GM23338 (cell line): ENCODE measurements at regions not wholly inside any gene's neighbourhood (a gene's known extent, or its start where the extent isn't known, plus 50 kb on each side); places are given as distances from the start of the nearest gene placed in this dataset.

Experiments
- ATAC-seq: fragments of 200-7000 bp; cut with Tn5 transposase; 3 replicates; pipeline ENCODE4 v1.9.1; 2020
- DNase-seq: peaks from one replicate; pipeline ENCODE4 v3.0.0-alpha.2; 2015; ENCODE audit warnings: low spot score
- H2AFZ ChIP-seq: fragments of 200-600 bp; sonication (generic); 2 replicates; pipeline ENCODE4 v1.8.0; 2016; ENCODE audit warnings: antibody characterized with exemption, mild to moderate bottlenecking, moderate library complexity
- H3F3A ChIP-seq: fragments of 200-600 bp; sonication (generic); replicated peaks from 2 replicates; pipeline ENCODE4 v1.8.0; 2017; ENCODE audit warnings: antibody characterized with exemption, mixed run types, low read depth
- H3K27ac ChIP-seq: fragments of 200-600 bp; sonication (generic); 2 replicates; pipeline ENCODE4 v1.6.1; 2016; ENCODE audit warnings: low read depth
- H3K27me3 ChIP-seq: fragments of 200-600 bp; sonication (generic); 2 replicates; pipeline ENCODE4 v1.8.0; 2016; ENCODE audit warnings: mild to moderate bottlenecking, mixed run types, moderate library complexity; ENCODE audit not compliant: insufficient read depth
- H3K36me3 ChIP-seq: fragments of 200-600 bp; sonication (generic); 2 replicates; pipeline ENCODE4 v1.8.0; 2016; ENCODE audit warnings: mild to moderate bottlenecking; ENCODE audit not compliant: insufficient read depth
- H3K4me1 ChIP-seq: fragments of 200-600 bp; sonication (generic); 2 replicates; pipeline ENCODE4 v1.8.0; 2016; ENCODE audit warnings: mild to moderate bottlenecking, moderate library complexity; ENCODE audit not compliant: insufficient read depth
- H3K4me2 ChIP-seq: fragments of 200-600 bp; sonication (generic); 2 replicates; pipeline ENCODE4 v1.7.1; 2017; ENCODE audit warnings: mixed run types
- H3K4me3 ChIP-seq: fragments of 200-600 bp; sonication (generic); 2 replicates; pipeline ENCODE4 v1.6.1; 2016; ENCODE audit warnings: mixed run types
- H3K79me2 ChIP-seq: fragments of 200-600 bp; sonication (generic); replicated peaks from 2 replicates; pipeline ENCODE4 v1.8.0; 2017; ENCODE audit warnings: mild to moderate bottlenecking; ENCODE audit not compliant: insufficient read depth
- H3K9me2 ChIP-seq: fragments of 200-600 bp; sonication (generic); 2 replicates; pipeline ENCODE4 v1.8.0; 2017; ENCODE audit not compliant: insufficient read depth
- H4K20me1 ChIP-seq: fragments of 200-600 bp; sonication (generic); replicated peaks from 2 replicates; pipeline ENCODE4 v1.8.0; 2017; ENCODE audit warnings: mild to moderate bottlenecking; ENCODE audit not compliant: insufficient read depth
- H3K27ac Mint-ChIP-seq: 2 replicates; pipeline ENCODE4 v1.8.0; 2020; ENCODE audit warnings: inconsistent platforms, mild to moderate bottlenecking, moderate library complexity, mixed read lengths
- H3K27me3 Mint-ChIP-seq: 3 replicates; pipeline ENCODE4 v1.8.0; 2022; ENCODE audit warnings: low read depth, mild to moderate bottlenecking, moderate library complexity, mixed read lengths, inconsistent platforms; ENCODE audit not compliant: insufficient read depth, poor library complexity
- H3K36me3 Mint-ChIP-seq: 3 replicates; pipeline ENCODE4 v1.8.0; 2021; ENCODE audit warnings: low read depth, mild to moderate bottlenecking, inconsistent platforms, moderate library complexity, mixed read lengths
- H3K4me1 Mint-ChIP-seq: 3 replicates; pipeline ENCODE4 v1.8.0; 2020; ENCODE audit warnings: mild to moderate bottlenecking, inconsistent platforms, mixed read lengths
- H3K4me3 Mint-ChIP-seq: 3 replicates; pipeline ENCODE4 v1.8.0; 2021; ENCODE audit warnings: moderate library complexity, mild to moderate bottlenecking, inconsistent platforms, mixed read lengths
- H3K9me3 Mint-ChIP-seq: 3 replicates; pipeline ENCODE4 v1.8.0; 2020; ENCODE audit warnings: moderate library complexity, mild to moderate bottlenecking, inconsistent platforms, mixed read lengths
- JUNB ChIP-seq: IDR thresholded peaks from one replicate; pipeline ENCODE4 v1.6.1; 2016; ENCODE audit warnings: antibody characterized with exemption; ENCODE audit not compliant: unreplicated experiment
- POLR2AphosphoS5 ChIP-seq: IDR thresholded peaks from 2 replicates; pipeline ENCODE4 v1.6.1; 2016; ENCODE audit warnings: antibody characterized with exemption, low read depth
- STAT1 ChIP-seq: IDR thresholded peaks from one replicate; pipeline ENCODE4 v1.6.1; 2016; ENCODE audit warnings: antibody characterized with exemption; ENCODE audit not compliant: unreplicated experiment
- ZNF114 ChIP-seq: fragments of 250-450 bp; sonication (Bioruptor Pico); IDR thresholded peaks from 2 replicates; pipeline ENCODE4 v1.5.0; 2020; ENCODE audit warnings: mild to moderate bottlenecking, moderate library complexity
- ZNF331 ChIP-seq: fragments of 250-450 bp; sonication (Bioruptor Pico); IDR thresholded peaks from 2 replicates; pipeline ENCODE4 v1.5.0; 2020; ENCODE audit warnings: low read depth, mild to moderate bottlenecking, moderate library complexity
- TF ChIP-seq, protein P1 (sequence below): IDR thresholded peaks from one replicate; pipeline ENCODE4 v1.6.1; 2018; ENCODE audit warnings: antibody characterized with exemption; ENCODE audit not compliant: unreplicated experiment
- TF ChIP-seq, protein P2 (sequence below), 2 experiments: fragments of 200-600 bp in 1 of 2; sonication (generic) in 1 of 2; conservative IDR thresholded peaks; 2 replicates each; pipeline versions ENCODE4 v1.5.1 to v1.6.1; 2016 to 2017; ENCODE audit warnings: antibody characterized with exemption in 2 of 2, low read depth in 2 of 2, mild to moderate bottlenecking in 2 of 2, moderate library complexity in 1 of 2
- TF ChIP-seq, protein P3 (sequence below): fragments of 250-450 bp; sonication (Bioruptor Pico); IDR thresholded peaks from 2 replicates; pipeline ENCODE4 v1.5.0; 2020; ENCODE audit warnings: mild to moderate bottlenecking, moderate library complexity

- Mint-ChIP-seq H3K9me3 (no peaks in the 10 kb centered on the region), H3K4me1 (no peaks in the 10 kb centered on the region), H3K27ac (no peak overlapping the region), H3K36me3 (no peaks in the 10 kb centered on the region), H3K4me3 (no peak overlapping the region), H3K27me3 (no peaks in the 10 kb centered on the region)
- no peak overlapping the region for H2AFZ ChIP-seq
- H3K36me3 ChIP-seq: no peaks in the 10 kb centered on the region
- DNase-seq (peak; percentile 36), ATAC-seq (peak; percentile 77)
- no peak overlapping the region for H3K4me2 ChIP-seq
- H3K9me2 ChIP-seq: no peaks in the 10 kb centered on the region
- no peak overlapping the region for H3K4me3 ChIP-seq
- H3K4me1 ChIP-seq: no peaks in the 10 kb centered on the region
- no peaks in the 10 kb centered on the region for H3K27me3 ChIP-seq
- H3K27ac ChIP-seq: no peak overlapping the region
- no peaks in the 10 kb centered on the region for H3F3A ChIP-seq
- H3K79me2 ChIP-seq: no peaks in the 10 kb centered on the region
- H4K20me1 ChIP-seq: no peaks in the 10 kb centered on the region
- TF ChIP-seq, protein P1, sequence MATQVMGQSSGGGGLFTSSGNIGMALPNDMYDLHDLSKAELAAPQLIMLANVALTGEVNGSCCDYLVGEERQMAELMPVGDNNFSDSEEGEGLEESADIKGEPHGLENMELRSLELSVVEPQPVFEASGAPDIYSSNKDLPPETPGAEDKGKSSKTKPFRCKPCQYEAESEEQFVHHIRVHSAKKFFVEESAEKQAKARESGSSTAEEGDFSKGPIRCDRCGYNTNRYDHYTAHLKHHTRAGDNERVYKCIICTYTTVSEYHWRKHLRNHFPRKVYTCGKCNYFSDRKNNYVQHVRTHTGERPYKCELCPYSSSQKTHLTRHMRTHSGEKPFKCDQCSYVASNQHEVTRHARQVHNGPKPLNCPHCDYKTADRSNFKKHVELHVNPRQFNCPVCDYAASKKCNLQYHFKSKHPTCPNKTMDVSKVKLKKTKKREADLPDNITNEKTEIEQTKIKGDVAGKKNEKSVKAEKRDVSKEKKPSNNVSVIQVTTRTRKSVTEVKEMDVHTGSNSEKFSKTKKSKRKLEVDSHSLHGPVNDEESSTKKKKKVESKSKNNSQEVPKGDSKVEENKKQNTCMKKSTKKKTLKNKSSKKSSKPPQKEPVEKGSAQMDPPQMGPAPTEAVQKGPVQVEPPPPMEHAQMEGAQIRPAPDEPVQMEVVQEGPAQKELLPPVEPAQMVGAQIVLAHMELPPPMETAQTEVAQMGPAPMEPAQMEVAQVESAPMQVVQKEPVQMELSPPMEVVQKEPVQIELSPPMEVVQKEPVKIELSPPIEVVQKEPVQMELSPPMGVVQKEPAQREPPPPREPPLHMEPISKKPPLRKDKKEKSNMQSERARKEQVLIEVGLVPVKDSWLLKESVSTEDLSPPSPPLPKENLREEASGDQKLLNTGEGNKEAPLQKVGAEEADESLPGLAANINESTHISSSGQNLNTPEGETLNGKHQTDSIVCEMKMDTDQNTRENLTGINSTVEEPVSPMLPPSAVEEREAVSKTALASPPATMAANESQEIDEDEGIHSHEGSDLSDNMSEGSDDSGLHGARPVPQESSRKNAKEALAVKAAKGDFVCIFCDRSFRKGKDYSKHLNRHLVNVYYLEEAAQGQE: no peak
- TF ChIP-seq, protein P2, sequence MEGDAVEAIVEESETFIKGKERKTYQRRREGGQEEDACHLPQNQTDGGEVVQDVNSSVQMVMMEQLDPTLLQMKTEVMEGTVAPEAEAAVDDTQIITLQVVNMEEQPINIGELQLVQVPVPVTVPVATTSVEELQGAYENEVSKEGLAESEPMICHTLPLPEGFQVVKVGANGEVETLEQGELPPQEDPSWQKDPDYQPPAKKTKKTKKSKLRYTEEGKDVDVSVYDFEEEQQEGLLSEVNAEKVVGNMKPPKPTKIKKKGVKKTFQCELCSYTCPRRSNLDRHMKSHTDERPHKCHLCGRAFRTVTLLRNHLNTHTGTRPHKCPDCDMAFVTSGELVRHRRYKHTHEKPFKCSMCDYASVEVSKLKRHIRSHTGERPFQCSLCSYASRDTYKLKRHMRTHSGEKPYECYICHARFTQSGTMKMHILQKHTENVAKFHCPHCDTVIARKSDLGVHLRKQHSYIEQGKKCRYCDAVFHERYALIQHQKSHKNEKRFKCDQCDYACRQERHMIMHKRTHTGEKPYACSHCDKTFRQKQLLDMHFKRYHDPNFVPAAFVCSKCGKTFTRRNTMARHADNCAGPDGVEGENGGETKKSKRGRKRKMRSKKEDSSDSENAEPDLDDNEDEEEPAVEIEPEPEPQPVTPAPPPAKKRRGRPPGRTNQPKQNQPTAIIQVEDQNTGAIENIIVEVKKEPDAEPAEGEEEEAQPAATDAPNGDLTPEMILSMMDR (conservative IDR thresholded peaks at IDR 0.05; ENCODE audit: low read depth in 2 of 2): peak in 1 of 2 experiments; percentile 15; a peak in 2 of 4 replicates
Observed at GRCh38 chr3:116561529-116561928, 116.2 kb upstream of the LSAMP start.

GRCh38 chr3:116563351-116563750, 118.1 kb upstream of the LSAMP start:
- Mint-ChIP-seq H3K4me3 (no peak overlapping the region), H3K36me3 (no peaks in the 10 kb centered on the region), H3K9me3 (no peaks in the 10 kb centered on the region), H3K27me3 (no peaks in the 10 kb centered on the region), H3K27ac (no peak overlapping the region), H3K4me1 (no peaks in the 10 kb centered on the region)
- Histone ChIP-seq H3K9me2 (no peaks in the 10 kb centered on the region), H3K4me3 (no peak overlapping the region), H2AFZ (0 out of 2 replicates have a peak overlapping the region, but pooled peaks have one; percentile 3), H4K20me1 (no peaks in the 10 kb centered on the region), H3F3A (no peaks in the 10 kb centered on the region), H3K79me2 (no peaks in the 10 kb centered on the region), H3K36me3 (no peaks in the 10 kb centered on the region), H3K4me1 (no peaks in the 10 kb centered on the region), H3K4me2 (no peak overlapping the region), H3K27ac (no peak overlapping the region), H3K27me3 (no peaks in the 10 kb centered on the region)
- TF ChIP-seq ZNF331 (CRISPR knock-in tag) (no peak), POLR2AphosphoS5 (no peak), ZNF114 (no peak), JUNB (no peak), STAT1 (no peak)
- TF ChIP-seq, protein P3, sequence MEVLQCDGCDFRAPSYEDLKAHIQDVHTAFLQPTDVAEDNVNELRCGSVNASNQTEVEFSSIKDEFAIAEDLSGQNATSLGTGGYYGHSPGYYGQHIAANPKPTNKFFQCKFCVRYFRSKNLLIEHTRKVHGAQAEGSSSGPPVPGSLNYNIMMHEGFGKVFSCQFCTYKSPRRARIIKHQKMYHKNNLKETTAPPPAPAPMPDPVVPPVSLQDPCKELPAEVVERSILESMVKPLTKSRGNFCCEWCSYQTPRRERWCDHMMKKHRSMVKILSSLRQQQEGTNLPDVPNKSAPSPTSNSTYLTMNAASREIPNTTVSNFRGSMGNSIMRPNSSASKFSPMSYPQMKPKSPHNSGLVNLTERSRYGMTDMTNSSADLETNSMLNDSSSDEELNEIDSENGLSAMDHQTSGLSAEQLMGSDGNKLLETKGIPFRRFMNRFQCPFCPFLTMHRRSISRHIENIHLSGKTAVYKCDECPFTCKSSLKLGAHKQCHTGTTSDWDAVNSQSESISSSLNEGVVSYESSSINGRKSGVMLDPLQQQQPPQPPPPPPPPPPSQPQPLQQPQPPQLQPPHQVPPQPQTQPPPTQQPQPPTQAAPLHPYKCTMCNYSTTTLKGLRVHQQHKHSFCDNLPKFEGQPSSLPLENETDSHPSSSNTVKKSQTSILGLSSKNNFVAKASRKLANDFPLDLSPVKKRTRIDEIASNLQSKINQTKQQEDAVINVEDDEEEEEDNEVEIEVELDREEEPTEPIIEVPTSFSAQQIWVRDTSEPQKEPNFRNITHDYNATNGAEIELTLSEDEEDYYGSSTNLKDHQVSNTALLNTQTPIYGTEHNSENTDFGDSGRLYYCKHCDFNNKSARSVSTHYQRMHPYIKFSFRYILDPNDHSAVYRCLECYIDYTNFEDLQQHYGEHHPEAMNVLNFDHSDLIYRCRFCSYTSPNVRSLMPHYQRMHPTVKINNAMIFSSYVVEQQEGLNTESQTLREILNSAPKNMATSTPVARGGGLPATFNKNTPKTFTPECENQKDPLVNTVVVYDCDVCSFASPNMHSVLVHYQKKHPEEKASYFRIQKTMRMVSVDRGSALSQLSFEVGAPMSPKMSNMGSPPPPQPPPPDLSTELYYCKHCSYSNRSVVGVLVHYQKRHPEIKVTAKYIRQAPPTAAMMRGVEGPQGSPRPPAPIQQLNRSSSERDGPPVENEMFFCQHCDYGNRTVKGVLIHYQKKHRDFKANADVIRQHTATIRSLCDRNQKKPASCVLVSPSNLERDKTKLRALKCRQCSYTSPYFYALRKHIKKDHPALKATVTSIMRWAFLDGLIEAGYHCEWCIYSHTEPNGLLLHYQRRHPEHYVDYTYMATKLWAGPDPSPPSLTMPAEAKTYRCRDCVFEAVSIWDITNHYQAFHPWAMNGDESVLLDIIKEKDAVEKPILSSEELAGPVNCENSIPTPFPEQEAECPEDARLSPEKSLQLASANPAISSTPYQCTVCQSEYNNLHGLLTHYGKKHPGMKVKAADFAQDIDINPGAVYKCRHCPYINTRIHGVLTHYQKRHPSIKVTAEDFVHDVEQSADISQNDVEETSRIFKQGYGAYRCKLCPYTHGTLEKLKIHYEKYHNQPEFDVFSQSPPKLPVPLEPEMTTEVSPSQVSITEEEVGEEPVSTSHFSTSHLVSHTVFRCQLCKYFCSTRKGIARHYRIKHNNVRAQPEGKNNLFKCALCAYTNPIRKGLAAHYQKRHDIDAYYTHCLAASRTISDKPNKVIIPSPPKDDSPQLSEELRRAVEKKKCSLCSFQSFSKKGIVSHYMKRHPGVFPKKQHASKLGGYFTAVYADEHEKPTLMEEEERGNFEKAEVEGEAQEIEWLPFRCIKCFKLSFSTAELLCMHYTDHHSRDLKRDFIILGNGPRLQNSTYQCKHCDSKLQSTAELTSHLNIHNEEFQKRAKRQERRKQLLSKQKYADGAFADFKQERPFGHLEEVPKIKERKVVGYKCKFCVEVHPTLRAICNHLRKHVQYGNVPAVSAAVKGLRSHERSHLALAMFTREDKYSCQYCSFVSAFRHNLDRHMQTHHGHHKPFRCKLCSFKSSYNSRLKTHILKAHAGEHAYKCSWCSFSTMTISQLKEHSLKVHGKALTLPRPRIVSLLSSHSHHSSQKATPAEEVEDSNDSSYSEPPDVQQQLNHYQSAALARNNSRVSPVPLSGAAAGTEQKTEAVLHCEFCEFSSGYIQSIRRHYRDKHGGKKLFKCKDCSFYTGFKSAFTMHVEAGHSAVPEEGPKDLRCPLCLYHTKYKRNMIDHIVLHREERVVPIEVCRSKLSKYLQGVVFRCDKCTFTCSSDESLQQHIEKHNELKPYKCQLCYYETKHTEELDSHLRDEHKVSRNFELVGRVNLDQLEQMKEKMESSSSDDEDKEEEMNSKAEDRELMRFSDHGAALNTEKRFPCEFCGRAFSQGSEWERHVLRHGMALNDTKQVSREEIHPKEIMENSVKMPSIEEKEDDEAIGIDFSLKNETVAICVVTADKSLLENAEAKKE (CRISPR knock-in tag): no peak
- DNase-seq (no peak), ATAC-seq (no peak)
